ENCODE measurements at regions not wholly inside any gene's neighbourhood (a gene's known extent, or its start where the extent isn't known, plus 50 kb on each side); places are given as distances from the start of the nearest gene placed in this dataset.

- DNase-seq (ENCODE audit: insufficient read length, low spot score) = no peak
- FAIRE-seq = no peak
- TF ChIP-seq POLR2A (IDR thresholded peaks at IDR 0.05; ENCODE audit: low read depth, low read length) = no peak
Observed at GRCh38 chr6:141151710-141152417, 980.9 kb upstream of the GJE1 start.

GRCh38 chr6:141141870-141142269, 990.9 kb upstream of the GJE1 start:
- FAIRE-seq (no peak), DNase-seq (ENCODE audit: insufficient read length, low spot score) (no peak)
- TF ChIP-seq POLR2A (IDR thresholded peaks at IDR 0.05; ENCODE audit: low read depth, low read length) = no peak

GRCh38 chr6:141140905-141141304, 991.8 kb upstream of the GJE1 start:
- DNase-seq (ENCODE audit: insufficient read length, low spot score) = no peak
- TF ChIP-seq POLR2A (IDR thresholded peaks at IDR 0.05; ENCODE audit: low read depth, low read length) = no peak

GRCh38 chr6:141139461-141139860, 993.3 kb upstream of the GJE1 start:
- no peak for TF ChIP-seq POLR2A (IDR thresholded peaks at IDR 0.05; ENCODE audit: low read depth, low read length)
- FAIRE-seq = no peak
- no peak for DNase-seq (ENCODE audit: insufficient read length, low spot score)

More at GRCh38 chr6:141140905-141141304, 991.8 kb upstream of the GJE1 start:
- no peak for FAIRE-seq

GRCh38 chr6:141134723-141135122, 998.0 kb upstream of the GJE1 start:
- no peak for TF ChIP-seq POLR2A (IDR thresholded peaks at IDR 0.05; ENCODE audit: low read depth, low read length)

GRCh38 chr6:141133836-141134235, 998.9 kb upstream of the GJE1 start:
- DNase-seq (ENCODE audit: insufficient read length, low spot score) = no peak
- no peak for FAIRE-seq
- no peak for TF ChIP-seq POLR2A (IDR thresholded peaks at IDR 0.05; ENCODE audit: low read depth, low read length)

More at GRCh38 chr6:141134723-141135122, 998.0 kb upstream of the GJE1 start:
- DNase-seq (ENCODE audit: insufficient read length, low spot score) (no peak), FAIRE-seq (no peak)

- no peak for TF ChIP-seq POLR2A (IDR thresholded peaks at IDR 0.05; ENCODE audit: low read depth, low read length)
- no peak for FAIRE-seq
- no peak for DNase-seq (ENCODE audit: insufficient read length, low spot score)
Observed at GRCh38 chr6:141133346-141133745, 999.4 kb upstream of the GJE1 start.

- DNase-seq (ENCODE audit: insufficient read length, low spot score) = no peak
- TF ChIP-seq POLR2A (IDR thresholded peaks at IDR 0.05; ENCODE audit: low read depth, low read length) = no peak
Observed at GRCh38 chr6:141131616-141132015, 1001.1 kb upstream of the GJE1 start.

GRCh38 chr6:141123497-141123896, 1009.2 kb upstream of the GJE1 start:
- DNase-seq (ENCODE audit: insufficient read length, low spot score) = no peak
- FAIRE-seq = no peak
- TF ChIP-seq POLR2A (IDR thresholded peaks at IDR 0.05; ENCODE audit: low read depth, low read length) = no peak

More at GRCh38 chr6:141131616-141132015, 1001.1 kb upstream of the GJE1 start:
- FAIRE-seq = no peak

- no peak for DNase-seq (ENCODE audit: insufficient read length, low spot score)
- no peak for TF ChIP-seq POLR2A (IDR thresholded peaks at IDR 0.05; ENCODE audit: low read depth, low read length)
- no peak for FAIRE-seq
Observed at GRCh38 chr6:141123049-141123448, 1009.7 kb upstream of the GJE1 start.

GRCh38 chr6:141118991-141119390, 1013.7 kb upstream of the GJE1 start:
- DNase-seq (ENCODE audit: insufficient read length, low spot score) (no peak), FAIRE-seq (no peak)
- TF ChIP-seq POLR2A (IDR thresholded peaks at IDR 0.05; ENCODE audit: low read depth, low read length) = no peak

- no peak for FAIRE-seq
Observed at GRCh38 chr6:141117874-141118273, 1014.9 kb upstream of the GJE1 start.

GRCh38 chr6:141110481-141110880, 1022.2 kb upstream of the GJE1 start:
- no peak for FAIRE-seq
- TF ChIP-seq POLR2A (IDR thresholded peaks at IDR 0.05; ENCODE audit: low read depth, low read length) = no peak
- no peak for DNase-seq (ENCODE audit: insufficient read length, low spot score)

More at GRCh38 chr6:141117874-141118273, 1014.9 kb upstream of the GJE1 start:
- no peak for TF ChIP-seq POLR2A (IDR thresholded peaks at IDR 0.05; ENCODE audit: low read depth, low read length)
- DNase-seq (ENCODE audit: insufficient read length, low spot score) = no peak

GRCh38 chr6:141107591-141108160, 1025.0 kb upstream of the GJE1 start:
- TF ChIP-seq POLR2A (IDR thresholded peaks at IDR 0.05; ENCODE audit: low read depth, low read length) = no peak
- FAIRE-seq = peak; percentile 72
- no peak for DNase-seq (ENCODE audit: insufficient read length, low spot score)

GRCh38 chr6:141105481-141105880, 1027.2 kb upstream of the GJE1 start:
- FAIRE-seq (no peak), DNase-seq (ENCODE audit: insufficient read length, low spot score) (no peak)
- TF ChIP-seq POLR2A (IDR thresholded peaks at IDR 0.05; ENCODE audit: low read depth, low read length) = no peak

All from H54 (cell line).